Kidney epithelial cell (primary cell): ENCODE measurements at regions not wholly inside any gene's neighbourhood (a gene's known extent, or its start where the extent isn't known, plus 50 kb on each side); places are given as distances from the start of the nearest gene placed in this dataset.
"Not testable (repeated sequence)": the region's sequence is repeated elsewhere in the genome, so short reads cannot be mapped to it uniquely, and the experiment has no call there.

Experiments
- DNase-seq: peaks from one replicate; pipeline ENCODE4 v3.0.0-alpha.2; 2010; ENCODE audit warnings: low read depth
- H3K27me3 ChIP-seq: 2 replicates; pipeline ENCODE4 v1.6.0; 2011; ENCODE audit warnings: low read length; ENCODE audit not compliant: control insufficient read depth, insufficient read depth
- H3K36me3 ChIP-seq: 2 replicates; pipeline ENCODE4 v1.5.1; 2011; ENCODE audit warnings: low read length; ENCODE audit not compliant: control insufficient read depth, insufficient read depth
- H3K4me3 ChIP-seq: 2 replicates; pipeline ENCODE4 v1.5.1; 2011; ENCODE audit warnings: low read depth, mild to moderate bottlenecking, control low read depth, low read length
- TF ChIP-seq, protein P1 (sequence below): IDR thresholded peaks from 2 replicates; pipeline ENCODE4 v1.5.1; 2011; ENCODE audit warnings: mild to moderate bottlenecking, moderate library complexity, low read length, control low read depth, inconsistent platforms; ENCODE audit not compliant: insufficient read depth, poor library complexity, severe bottlenecking

- DNase-seq: no peak
- TF ChIP-seq, protein P1, sequence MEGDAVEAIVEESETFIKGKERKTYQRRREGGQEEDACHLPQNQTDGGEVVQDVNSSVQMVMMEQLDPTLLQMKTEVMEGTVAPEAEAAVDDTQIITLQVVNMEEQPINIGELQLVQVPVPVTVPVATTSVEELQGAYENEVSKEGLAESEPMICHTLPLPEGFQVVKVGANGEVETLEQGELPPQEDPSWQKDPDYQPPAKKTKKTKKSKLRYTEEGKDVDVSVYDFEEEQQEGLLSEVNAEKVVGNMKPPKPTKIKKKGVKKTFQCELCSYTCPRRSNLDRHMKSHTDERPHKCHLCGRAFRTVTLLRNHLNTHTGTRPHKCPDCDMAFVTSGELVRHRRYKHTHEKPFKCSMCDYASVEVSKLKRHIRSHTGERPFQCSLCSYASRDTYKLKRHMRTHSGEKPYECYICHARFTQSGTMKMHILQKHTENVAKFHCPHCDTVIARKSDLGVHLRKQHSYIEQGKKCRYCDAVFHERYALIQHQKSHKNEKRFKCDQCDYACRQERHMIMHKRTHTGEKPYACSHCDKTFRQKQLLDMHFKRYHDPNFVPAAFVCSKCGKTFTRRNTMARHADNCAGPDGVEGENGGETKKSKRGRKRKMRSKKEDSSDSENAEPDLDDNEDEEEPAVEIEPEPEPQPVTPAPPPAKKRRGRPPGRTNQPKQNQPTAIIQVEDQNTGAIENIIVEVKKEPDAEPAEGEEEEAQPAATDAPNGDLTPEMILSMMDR: no peak
- no peaks in the 10 kb centered on the region for H3K27me3 ChIP-seq
- H3K4me3 ChIP-seq: no peak overlapping the region
- H3K36me3 ChIP-seq: no peaks in the 10 kb centered on the region
Measured at GRCh38 chr11:28798286-28798685, 690.1 kb downstream of the METTL15 start.

- no peak for DNase-seq
- TF ChIP-seq, protein P1: no peak
- Histone ChIP-seq H3K27me3 (no peaks in the 10 kb centered on the region), H3K4me3 (no peak overlapping the region), H3K36me3 (no peaks in the 10 kb centered on the region)
Measured at GRCh38 chr11:28797536-28797935, 689.3 kb downstream of the METTL15 start.

- no peak for DNase-seq
- Histone ChIP-seq H3K27me3 (no peaks in the 10 kb centered on the region), H3K4me3 (no peak overlapping the region), H3K36me3 (no peaks in the 10 kb centered on the region)
- TF ChIP-seq, protein P1: no peak
Measured at GRCh38 chr11:28794405-28794804, 686.2 kb downstream of the METTL15 start.

- TF ChIP-seq, protein P1: no peak
- Histone ChIP-seq H3K27me3 (no peaks in the 10 kb centered on the region), H3K4me3 (no peak overlapping the region), H3K36me3 (no peaks in the 10 kb centered on the region)
- DNase-seq: no peak
Measured at GRCh38 chr11:28793282-28793738, 685.1 kb downstream of the METTL15 start.

GRCh38 chr11:28792856-28793255 is 684.7 kb downstream of the METTL15 start:
- H3K36me3 ChIP-seq: no peaks in the 10 kb centered on the region
- DNase-seq: no peak
- TF ChIP-seq, protein P1: no peak

GRCh38 chr11:28787897-28788296 is 679.7 kb downstream of the METTL15 start:
- not testable (repeated sequence) for H3K4me3 ChIP-seq, DNase-seq, H3K27me3 ChIP-seq, H3K36me3 ChIP-seq

More at GRCh38 chr11:28792856-28793255, 684.7 kb downstream of the METTL15 start:
- H3K4me3 ChIP-seq: no peak overlapping the region
- no peaks in the 10 kb centered on the region for H3K27me3 ChIP-seq

GRCh38 chr11:28777126-28777525 is 668.9 kb downstream of the METTL15 start:
- H3K36me3 ChIP-seq: no peaks in the 10 kb centered on the region
- TF ChIP-seq, protein P1: no peak
- no peaks in the 10 kb centered on the region for H3K27me3 ChIP-seq
- DNase-seq: no peak
- no peak overlapping the region for H3K4me3 ChIP-seq
